Forelimb muscle (tissue), 1 donor: ENCODE measurements at regions not wholly inside any gene's neighbourhood (a gene's known extent, or its start where the extent isn't known, plus 50 kb on each side); places are given as distances from the start of the nearest gene placed in this dataset.
"Not testable (repeated sequence)": the region's sequence is repeated elsewhere in the genome, so short reads cannot be mapped to it uniquely, and the experiment has no call there.

Source experiments
- DNase-seq: peaks from one replicate; pipeline ENCODE4 v3.0.0-alpha.2; 2013; ENCODE audit warnings: low read depth

DNA sequence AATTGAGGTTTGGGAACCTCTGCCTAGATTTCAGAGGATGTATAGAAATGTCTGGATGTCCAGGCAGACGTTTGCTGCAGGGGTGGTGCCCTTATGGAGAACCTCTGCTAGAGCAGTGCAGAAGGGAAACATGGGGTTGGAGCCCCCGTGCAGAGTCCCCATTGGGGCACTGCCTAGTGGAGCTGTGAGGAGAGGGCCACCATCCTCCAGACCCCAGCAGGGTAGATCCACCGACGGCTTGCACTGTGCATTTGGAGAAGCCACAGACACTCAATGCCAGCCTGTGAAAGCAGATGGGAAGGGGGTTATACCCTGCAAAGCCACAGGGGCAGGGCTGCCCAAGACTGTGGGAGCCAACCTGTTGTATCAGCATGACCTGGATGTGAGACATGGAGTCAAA lies 354.6 kb downstream of the ZNF326 start:
- DNase-seq = no peak

DNA sequence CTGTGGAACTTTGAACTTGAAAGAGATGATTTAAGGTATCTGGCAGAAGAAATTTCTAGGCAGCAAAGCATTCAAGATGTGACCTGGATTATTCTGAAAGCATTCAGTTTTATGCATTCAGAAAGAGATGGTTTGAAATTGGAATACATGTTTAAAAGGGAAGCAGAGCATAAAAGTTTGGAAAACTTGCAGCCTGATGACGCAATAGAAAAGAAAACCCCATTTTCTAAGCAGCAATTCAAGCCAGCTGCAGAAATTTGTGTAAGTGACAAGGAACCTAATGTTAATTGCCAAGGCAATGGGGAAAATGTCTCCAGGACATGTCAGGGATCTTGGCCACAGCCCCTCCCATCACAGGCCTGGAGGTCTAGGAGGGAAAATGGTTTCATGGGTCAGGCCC lies 354.0 kb downstream of the ZNF326 start:
- no peak for DNase-seq

DNA sequence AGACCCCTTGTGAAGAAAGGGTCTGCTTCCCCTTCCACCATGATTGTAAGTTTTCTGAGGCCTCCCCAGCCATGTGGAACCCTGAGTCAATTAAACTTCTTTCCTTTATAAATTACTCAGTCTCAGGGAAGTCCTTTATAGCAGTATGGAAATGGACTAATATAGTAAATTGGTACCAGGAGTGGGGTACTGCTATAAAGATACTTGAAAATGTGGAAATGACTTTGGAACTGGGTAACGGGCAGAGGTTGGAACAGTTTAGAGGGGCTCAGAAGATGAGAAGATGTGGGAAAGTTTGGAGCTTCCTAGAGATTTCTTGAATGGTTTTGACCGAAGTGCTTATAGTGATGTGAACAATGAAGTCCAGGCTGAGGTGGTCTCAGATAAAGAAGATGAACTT lies 353.5 kb downstream of the ZNF326 start:
- not testable (repeated sequence) for DNase-seq

- no peak for DNase-seq
These were observed 352.5 kb downstream of the ZNF326 start for GRCh38 chr1:90347366-90347765.

GRCh38 chr1:90346757-90347156 lies 351.8 kb downstream of the ZNF326 start:
- DNase-seq = no peak

GRCh38 chr1:90346349-90346748 lies 351.4 kb downstream of the ZNF326 start:
- no peak for DNase-seq

DNA sequence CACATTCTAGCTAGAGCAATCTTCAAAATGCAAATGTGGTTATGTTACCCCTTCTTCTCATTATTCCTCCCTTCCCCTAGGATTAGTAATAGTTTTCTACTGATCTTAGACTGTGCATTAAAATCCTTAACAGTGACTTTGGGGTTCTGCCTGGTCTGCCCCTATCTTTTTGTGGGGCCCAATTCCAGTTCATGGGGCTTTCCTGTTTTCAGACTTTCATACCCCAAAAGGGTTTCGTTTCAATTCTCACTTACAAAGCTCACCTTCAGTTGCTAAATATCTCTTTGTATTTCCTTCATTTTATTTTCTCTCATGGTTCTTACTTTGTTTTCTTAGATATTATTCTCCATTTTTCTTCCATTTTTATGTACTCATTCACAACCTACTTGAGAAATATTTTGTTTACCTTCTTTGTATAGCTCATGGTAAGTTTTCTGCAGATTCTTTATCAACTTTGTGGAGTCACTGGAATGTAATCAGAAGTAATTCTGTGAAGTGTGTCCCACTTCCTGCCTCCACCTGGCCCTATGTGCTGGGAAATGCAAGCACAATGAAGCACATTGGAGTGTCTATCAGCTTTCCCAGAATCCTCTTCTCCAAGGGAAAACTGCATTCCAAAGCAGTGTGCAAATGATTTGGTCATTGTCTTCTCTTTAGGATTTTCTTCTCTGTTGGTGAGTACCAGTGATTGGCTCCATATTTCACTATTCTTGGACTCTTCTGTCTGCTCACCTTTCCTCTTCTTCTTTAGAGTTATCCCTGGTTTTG lies 350.2 kb downstream of the ZNF326 start:
- DNase-seq = no peak

- DNase-seq = no peak
These were observed 346.6 kb downstream of the ZNF326 start for GRCh38 chr1:90341516-90341915.

DNA sequence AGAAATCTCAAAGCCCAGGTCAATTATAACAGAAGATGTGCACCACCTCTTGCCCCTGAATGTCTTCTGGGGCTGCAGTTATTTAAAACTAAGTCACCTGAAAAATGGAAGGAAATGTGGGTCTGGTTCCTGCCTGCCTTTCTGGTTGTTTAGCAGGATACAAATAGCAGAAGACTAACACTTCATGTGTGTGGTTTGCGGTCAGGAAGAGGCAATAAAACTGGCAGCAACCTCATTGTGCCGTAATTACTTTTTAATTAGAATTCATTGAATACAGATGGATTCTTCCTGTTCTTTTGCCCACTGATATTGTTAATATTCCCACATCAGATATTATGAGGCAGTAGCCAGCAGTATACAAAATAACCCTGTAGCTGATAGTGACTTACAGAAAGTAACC lies 345.7 kb downstream of the ZNF326 start:
- no peak for DNase-seq

DNA sequence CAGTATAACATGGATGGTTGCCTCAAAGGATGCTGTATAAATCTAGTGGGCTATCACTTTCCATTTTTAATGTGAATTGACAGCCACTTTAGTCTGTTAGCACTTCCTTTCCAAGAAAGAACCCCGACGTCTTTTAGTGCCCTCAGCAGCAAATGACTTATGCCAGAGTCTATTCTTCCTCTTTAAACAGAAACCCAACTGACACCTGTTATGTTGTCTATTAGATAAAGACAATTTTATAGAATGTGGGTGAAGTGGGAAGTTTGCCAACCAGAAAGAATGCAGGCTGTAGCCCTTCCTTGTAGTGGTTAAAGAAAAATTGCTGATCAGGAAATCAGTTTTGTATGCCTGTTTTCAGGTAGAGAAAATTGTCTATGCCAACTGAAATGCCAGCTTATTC lies 344.9 kb downstream of the ZNF326 start:
- no peak for DNase-seq

DNA sequence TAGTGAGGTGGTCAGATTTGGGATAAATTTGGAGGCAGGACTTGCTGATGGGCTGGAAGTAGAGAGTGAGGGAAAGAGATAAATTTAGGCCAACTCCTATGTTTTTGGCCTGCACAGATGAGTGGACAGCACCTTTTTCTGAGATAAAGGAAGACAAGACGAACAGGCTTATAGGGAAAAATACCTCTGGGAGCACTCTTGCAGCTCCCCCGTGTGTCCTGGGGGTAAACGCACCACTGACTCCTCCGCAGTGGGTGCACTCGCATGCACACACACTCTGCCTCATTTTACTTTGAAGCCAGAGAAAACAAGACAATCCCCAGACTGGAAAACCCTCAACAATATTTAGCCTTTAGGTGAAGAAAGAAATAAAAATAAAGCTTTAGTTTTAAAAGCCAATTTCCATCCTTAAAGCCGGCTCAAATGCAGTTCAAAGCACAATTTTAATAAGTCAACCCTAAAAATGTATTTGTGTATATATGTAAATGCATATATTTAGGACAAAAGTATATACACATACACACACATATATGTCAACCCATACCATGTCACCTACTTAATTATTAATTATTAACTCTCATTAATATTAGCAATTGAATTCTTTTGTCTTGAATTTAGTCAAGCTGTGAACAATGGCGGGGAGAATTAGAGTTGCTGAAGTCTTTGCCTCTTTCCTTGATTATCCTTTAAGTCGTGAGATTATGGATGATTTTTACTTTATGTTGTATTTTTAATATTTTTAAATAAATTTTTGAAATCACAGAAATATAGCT lies 341.8 kb downstream of the ZNF326 start:
- DNase-seq = no peak

- no peak for DNase-seq
These were observed 340.6 kb downstream of the ZNF326 start for GRCh38 chr1:90335558-90335957.

- DNase-seq = no peak
These were observed 339.2 kb downstream of the ZNF326 start for GRCh38 chr1:90334137-90334536.

- no peak for DNase-seq
These were observed 330.3 kb downstream of the ZNF326 start for GRCh38 chr1:90325168-90325567.

DNA sequence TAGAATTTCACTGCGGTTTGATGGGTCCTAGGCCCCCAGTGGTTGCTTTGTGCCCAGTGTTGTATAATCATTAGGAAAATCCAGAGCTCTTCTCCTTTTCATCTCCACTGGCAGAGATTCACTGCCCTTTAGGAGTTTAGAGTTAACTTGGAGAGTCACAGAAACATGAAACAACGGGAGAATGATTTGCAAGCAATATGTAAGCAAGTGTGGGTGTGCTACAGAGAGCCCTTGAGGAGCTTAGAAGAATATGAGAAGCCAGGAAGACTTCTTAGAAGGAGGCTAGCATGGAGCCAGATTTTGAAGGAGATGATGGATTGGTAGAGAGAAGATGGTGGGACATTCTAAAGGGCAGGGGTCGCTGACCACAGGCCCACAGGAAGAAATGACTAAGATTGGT lies 327.3 kb downstream of the ZNF326 start:
- DNase-seq = no peak

GRCh38 chr1:90319918-90320317 lies 325.0 kb downstream of the ZNF326 start:
- DNase-seq = peak; percentile 17

DNA sequence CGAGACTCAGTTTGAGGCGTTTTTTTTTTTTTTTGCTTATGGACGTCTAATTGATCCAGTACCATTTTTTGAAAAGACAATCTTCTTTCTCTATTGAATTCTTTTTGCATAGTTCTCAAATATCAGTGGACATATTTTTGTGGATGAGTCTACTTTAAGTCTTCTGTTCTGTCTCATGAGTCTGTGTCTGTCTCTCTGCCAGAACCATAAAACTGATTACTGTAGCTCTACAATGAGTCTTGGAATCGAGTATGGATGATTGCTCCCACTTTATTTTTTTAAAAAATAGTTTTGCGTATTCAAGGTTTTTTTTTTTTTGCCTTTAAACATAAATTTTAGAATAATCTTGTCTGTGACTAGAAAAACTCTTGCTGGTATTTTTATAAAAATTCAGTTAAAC lies 323.5 kb downstream of the ZNF326 start:
- peak; percentile 36 for DNase-seq

DNA sequence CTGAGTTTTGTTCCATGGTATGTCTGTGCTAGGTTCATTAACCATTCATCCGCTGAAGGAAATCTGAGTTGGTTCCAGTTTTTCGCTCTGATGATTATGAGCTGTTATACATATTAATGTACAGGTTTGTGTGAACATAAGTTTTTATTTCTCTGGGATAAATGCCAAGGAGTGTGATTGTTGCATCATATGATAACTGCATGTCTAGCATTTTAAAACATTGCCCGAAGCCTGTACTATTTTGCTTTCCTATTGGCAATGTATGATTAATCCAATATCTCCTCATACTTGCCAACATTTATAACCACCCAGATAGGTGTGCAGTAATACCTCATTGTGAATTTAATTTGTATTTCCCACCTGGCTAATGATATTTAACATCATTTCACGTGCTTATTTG lies 322.7 kb downstream of the ZNF326 start:
- no peak for DNase-seq

- DNase-seq = no peak
These were observed 319.6 kb downstream of the ZNF326 start for GRCh38 chr1:90314533-90314932.

DNA sequence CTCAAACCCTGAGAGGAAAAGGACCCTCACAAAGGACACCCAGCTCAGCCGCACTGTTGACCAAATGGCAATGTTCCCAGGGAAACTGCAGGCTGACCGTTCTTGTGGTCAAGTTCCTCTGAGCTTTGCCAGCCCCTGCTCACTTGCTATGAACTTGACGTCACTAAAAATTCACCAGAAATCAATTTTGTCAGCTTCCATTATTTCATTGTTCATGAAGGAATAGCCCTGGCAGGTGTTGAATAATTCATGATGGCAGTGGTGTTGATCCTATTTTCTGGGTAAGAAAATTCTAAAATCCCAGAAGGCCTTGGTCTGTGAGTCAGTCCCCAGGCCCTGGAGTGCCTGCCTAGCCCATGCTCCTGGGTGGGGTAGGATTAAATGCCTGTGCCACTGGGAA lies 318.9 kb downstream of the ZNF326 start:
- DNase-seq = no peak

GRCh38 chr1:90309806-90310205 lies 314.9 kb downstream of the ZNF326 start:
- DNase-seq = no peak

- peak; percentile 32 for DNase-seq
These were observed 313.5 kb downstream of the ZNF326 start for GRCh38 chr1:90308421-90308820.

- no peak for DNase-seq
These were observed 310.7 kb downstream of the ZNF326 start for GRCh38 chr1:90305577-90305976.
